Myocyte (in vitro differentiated cells): ENCODE measurements at regions not wholly inside any gene's neighbourhood (a gene's known extent, or its start where the extent isn't known, plus 50 kb on each side); places are given as distances from the start of the nearest gene placed in this dataset.

Source experiments
- DNase-seq: peaks from one replicate; pipeline ENCODE4 v3.0.0-alpha.2; 2012; ENCODE audit warnings: low read depth

DNA sequence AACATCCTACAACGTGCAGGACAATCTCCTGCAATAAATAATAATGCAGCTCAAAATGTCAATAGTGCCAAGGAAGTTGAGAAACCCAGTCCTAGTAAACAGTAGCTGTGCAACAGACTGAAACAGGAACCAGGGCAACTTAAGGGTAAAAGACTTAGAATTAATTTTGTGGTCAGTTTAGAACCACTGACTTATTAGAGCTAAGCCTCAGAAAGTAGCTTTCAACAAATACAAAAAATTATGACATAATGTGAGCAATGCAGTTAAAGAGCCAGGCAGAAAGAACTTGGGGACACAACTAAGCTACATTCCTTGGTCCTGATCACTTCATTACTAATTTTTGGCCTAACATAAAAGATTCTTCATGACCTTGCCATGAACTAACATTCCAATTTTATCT lies 195.4 kb downstream of the MACC1 start:
- DNase-seq: no peak

DNA sequence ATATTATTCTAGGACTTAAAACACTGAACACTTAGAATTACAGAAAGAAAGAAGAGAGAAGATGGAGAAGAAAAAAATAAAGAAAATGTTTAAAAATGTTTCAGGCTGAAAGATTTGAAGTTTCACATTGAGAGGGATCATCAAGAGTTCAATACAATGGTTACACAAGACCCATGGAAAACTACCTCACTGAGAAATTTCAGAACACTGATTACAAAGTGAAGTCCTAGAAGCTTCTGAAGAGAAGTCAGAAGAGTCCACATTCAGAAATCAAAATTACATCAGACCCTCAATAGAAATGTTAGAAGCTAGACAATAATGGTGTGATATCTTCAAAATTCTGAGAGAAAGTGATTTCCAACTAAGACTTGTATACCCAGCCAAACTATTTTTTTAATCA lies 196.1 kb downstream of the MACC1 start:
- no peak for DNase-seq

- DNase-seq: no peak
Measured at GRCh38 chr7:20019757-20020432, 197.3 kb downstream of the MACC1 start.

- no peak for DNase-seq
Measured at GRCh38 chr7:20016669-20017068, 200.5 kb downstream of the MACC1 start.

GRCh38 chr7:20013536-20013935 lies 203.6 kb downstream of the MACC1 start:
- no peak for DNase-seq

GRCh38 chr7:20012100-20012499 lies 205.1 kb downstream of the MACC1 start:
- no peak for DNase-seq

DNA sequence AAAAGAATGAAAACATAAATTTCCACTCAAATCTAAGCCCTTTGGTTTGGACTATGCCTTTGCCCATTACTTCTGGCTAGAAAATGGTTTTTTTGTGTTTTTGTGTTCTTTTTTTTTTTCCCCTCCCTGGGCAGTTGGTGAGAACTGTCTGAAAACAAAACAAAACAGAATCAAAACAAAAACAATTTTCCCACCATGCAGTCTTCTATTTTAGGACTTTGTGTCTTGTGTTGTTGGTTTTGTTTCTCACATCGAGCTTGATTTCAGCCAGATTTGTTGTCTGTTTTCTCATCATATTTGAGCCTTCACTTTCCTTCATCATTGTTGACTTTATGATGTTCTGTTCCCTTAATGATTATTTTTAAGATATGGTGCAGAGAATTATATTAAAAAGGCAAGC lies 206.3 kb downstream of the MACC1 start:
- no peak for DNase-seq

DNA sequence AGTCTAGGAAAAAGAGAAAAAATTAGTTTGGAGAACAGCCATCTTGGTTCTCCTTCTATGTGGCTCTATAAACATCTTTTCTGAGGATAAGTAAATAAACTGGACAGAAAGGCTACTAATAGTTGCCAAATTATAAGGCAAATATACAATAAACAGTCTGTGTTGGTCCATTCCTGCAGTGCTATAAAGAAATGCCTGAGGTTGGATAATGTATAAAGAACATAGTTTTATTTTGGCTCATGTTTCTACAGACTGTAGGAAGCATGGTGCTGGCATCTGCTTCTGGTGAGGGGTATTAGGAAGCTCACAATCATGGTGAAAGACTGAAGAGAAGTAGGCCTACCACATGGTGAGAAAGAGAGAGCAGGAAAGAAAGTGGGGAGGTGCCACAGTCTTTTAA lies 209.7 kb downstream of the MACC1 start:
- DNase-seq: no peak

GRCh38 chr7:20005081-20005480 lies 212.1 kb downstream of the MACC1 start:
- no peak for DNase-seq

DNA sequence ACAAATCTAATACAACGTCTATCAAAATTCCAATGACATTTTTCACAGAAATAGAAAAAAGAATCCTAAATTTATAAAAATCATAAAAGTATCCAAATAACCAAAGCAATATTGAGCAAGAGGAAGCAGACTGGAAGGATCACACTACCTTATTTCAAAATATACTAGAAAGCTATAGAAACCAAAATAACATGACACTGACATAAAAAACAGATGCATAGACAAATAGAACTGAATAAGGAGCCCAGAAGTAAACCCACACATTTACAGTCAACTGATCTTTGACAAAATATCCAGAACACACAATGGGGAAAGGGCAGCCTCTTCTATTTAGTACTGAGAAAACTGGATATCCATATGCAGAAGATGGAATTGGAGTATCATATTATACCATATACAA lies 217.5 kb downstream of the MACC1 start:
- DNase-seq: no peak

DNA sequence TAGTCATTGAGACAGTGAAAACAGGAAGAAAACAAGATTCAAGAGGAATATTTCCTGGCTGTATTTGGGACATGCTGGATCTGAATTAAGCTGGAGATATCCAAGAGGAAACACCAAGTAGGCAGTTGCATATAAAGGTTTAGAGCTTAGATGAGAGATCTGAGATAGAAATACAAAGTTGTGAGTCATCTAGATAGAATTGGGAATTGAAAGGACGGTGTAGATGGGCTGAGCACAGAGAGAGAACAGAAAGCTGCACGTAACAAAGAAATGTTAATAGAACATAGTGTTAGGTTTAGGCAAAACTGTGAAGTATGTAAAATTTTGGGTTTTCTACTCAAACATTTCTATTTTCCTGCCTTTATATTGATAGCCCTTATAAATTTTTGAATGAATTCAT lies 218.5 kb upstream of the TMEM196 start:
- DNase-seq: no peak

DNA sequence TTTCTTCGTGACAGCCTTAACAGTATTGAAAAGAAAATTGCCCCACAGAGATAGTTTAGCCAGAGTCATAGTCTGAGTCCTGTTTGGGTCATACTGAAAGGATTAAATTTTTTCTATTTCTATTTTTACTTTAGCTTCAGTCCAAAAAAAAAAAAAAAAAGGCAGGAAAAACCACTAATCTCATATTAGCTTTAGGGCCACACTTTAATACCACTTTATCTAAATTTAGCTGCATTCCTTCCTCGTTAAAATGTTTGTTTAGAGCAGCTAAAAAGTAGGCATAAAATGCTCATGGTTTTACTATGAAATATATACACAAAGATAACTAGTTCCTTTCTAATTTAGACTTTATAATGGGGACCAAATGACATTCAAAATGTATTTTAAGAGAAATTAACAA lies 216.5 kb upstream of the TMEM196 start:
- DNase-seq: peak; percentile 37

GRCh38 chr7:19988860-19989259 lies 215.4 kb upstream of the TMEM196 start:
- no peak for DNase-seq

DNA sequence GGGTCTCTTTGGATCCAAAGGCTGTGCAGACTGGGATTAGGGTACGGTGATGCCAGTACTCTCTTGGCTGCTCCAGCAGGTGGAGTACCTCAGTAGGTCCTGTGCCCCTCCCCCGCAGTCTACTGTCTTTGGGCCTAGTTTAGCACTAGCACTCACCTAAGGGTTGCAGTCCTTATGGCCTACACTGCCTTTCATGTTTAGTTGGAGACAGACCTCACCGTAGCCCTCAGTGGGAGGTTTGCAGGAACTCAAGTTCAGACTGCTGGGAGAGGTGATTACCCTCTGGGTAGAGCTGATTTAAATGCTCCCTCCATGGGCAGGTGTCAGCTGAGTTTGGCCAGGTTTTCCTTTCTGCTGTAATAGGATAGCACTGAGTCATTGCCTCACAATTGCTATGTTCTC lies 210.8 kb upstream of the TMEM196 start:
- DNase-seq: no peak

GRCh38 chr7:19982841-19983835 lies 209.7 kb upstream of the TMEM196 start:
- DNase-seq: peak; percentile 78

DNA sequence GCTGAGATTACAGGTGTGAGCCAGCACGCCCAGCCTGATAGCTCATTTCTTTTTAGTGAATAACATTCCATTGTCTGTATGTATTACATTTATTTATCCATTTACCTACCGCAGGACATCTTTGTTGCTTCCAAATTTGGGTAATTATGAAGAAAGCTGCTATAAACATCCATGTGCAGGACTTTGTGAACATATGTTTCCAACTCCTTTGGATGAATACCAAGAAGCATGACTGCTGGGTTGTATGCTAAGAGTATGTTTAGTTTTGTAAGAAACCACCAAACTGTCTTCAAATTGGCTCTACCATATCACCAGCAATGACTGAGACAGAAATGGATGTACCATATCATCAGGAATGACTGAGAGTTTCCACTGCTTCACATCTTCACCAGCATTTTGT lies 200.2 kb upstream of the TMEM196 start:
- DNase-seq: no peak

DNA sequence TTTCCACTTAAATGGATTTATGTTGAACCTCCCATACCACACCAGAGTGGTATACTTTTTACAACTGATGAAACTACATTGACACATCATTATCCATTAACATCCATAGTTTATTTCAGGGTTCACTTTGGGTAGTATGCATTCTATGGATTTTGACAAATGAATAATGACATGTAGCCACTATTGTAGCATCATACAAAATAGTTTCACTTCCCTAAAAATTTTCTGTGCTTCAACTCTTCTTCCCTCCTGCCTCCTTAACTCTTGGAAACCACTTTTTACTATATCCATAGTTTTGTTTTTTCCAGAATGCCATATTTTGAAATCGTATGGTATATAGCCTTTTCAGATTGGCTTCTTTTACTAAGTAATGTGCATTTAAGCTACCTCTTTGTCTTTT lies 199.5 kb upstream of the TMEM196 start:
- no peak for DNase-seq

DNA sequence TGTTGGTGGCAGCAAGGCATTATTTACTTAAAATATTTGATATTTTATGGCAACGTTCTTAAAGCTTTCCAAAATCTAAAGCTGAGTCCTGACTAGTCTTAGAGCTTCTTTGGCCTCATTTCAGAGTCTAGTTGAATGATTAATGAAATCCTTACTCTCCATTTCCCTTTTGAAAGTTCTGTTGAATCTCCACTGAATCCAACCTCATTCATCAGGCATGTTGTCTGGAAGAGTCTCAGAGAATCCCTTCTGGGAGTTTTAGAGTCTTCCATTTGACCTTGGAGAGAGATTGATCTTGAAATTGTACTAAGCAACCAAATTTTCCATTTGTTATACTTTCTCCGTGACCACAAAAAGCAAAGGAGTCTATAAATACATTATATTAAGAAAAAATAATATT lies 198.5 kb upstream of the TMEM196 start:
- no peak for DNase-seq

DNA sequence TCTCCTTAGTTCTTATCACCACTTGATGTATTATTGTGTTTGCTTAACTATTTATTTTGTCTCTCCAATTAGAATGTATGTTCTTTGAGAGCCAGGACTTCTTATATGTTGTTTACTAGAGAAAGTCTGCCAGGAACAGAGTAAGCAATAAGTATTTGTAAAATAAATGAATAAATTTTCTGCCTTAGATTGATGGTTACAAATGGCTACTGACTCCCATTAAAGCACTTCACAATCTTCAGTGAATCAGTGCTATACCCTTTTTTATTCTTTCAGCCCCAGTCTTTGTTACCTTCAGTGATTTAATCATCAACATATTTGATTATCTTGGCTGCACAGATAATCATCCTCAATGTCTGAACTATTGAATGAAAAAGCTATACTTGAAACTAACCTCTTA lies 197.1 kb upstream of the TMEM196 start:
- DNase-seq: no peak

GRCh38 chr7:19969859-19970493 lies 196.6 kb upstream of the TMEM196 start:
- no peak for DNase-seq

GRCh38 chr7:19964246-19964645 lies 190.8 kb upstream of the TMEM196 start:
- no peak for DNase-seq

DNA sequence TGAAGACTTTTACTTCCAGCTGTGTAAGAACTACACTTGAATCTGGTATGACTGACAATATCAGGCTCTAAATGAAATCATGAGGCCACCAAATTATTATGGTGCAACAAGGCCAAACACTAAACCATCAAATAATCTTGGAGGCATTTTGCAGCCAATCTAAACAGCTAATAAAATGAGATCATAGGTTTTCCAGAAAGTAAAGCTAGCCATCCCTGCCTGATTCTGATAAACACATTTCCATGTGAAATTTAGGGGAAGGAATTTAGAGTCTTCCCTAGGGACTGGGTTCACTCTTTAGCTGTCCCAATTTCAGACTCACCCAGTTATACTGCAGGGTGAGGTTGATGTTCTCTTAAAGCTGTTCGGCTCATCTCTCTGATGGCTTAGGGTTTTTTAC lies 190.3 kb upstream of the TMEM196 start:
- no peak for DNase-seq
